ENCODE measurements at regions not wholly inside any gene's neighbourhood (a gene's known extent, or its start where the extent isn't known, plus 50 kb on each side); places are given as distances from the start of the nearest gene placed in this dataset.

- TF ChIP-seq CTCF (IDR thresholded peaks at IDR 0.05): no peak
- no peak for TF ChIP-seq POLR2A (IDR thresholded peaks at IDR 0.05)
Observed at GRCh38 chr5:54370982-54371381, 60.6 kb upstream of the ARL15 start.
